GM18526 (cell line): ENCODE measurements at regions not wholly inside any gene's neighbourhood (a gene's known extent, or its start where the extent isn't known, plus 50 kb on each side); places are given as distances from the start of the nearest gene placed in this dataset.

Experiments
- POLR2A ChIP-seq: IDR thresholded peaks from 3 replicates; pipeline ENCODE4 v1.6.1; 2011; ENCODE audit not compliant: insufficient read length; ENCODE audit errors: extremely low read depth

- TF ChIP-seq POLR2A, result no peak
These were observed 144.2 kb upstream of the SYT13 start for GRCh38 chr11:45430361-45430760.

- TF ChIP-seq POLR2A, result no peak
These were observed 143.6 kb upstream of the SYT13 start for GRCh38 chr11:45429719-45430118.

GRCh38 chr11:45428541-45429230 lies 142.5 kb upstream of the SYT13 start:
- TF ChIP-seq POLR2A, result no peak

- no peak for TF ChIP-seq POLR2A
These were observed 142.0 kb upstream of the SYT13 start for GRCh38 chr11:45428116-45428515.

GRCh38 chr11:45424411-45425180 lies 138.5 kb upstream of the SYT13 start:
- TF ChIP-seq POLR2A, result no peak

- TF ChIP-seq POLR2A, result no peak
These were observed 137.5 kb upstream of the SYT13 start for GRCh38 chr11:45423475-45424120.

GRCh38 chr11:45423036-45423435 lies 136.9 kb upstream of the SYT13 start:
- no peak for TF ChIP-seq POLR2A

GRCh38 chr11:45414088-45414487 lies 127.9 kb upstream of the SYT13 start:
- TF ChIP-seq POLR2A, result no peak

- TF ChIP-seq POLR2A, result no peak
These were observed 127.2 kb upstream of the SYT13 start for GRCh38 chr11:45413156-45413858.

GRCh38 chr11:45412521-45412920 lies 126.4 kb upstream of the SYT13 start:
- TF ChIP-seq POLR2A, result no peak

- TF ChIP-seq POLR2A, result no peak
These were observed 125.9 kb upstream of the SYT13 start for GRCh38 chr11:45412051-45412471.

- no peak for TF ChIP-seq POLR2A
These were observed 125.2 kb upstream of the SYT13 start for GRCh38 chr11:45411228-45411946.

- TF ChIP-seq POLR2A, result no peak
These were observed 124.5 kb upstream of the SYT13 start for GRCh38 chr11:45410391-45411227.

- TF ChIP-seq POLR2A, result no peak
These were observed 123.4 kb upstream of the SYT13 start for GRCh38 chr11:45409587-45409986.
